ENCODE measurements at regions not wholly inside any gene's neighbourhood (a gene's known extent, or its start where the extent isn't known, plus 50 kb on each side); places are given as distances from the start of the nearest gene placed in this dataset.

- TF ChIP-seq CTCF (IDR thresholded peaks at IDR 0.05) = no peak
- no peak for TF ChIP-seq POLR2A (IDR thresholded peaks at IDR 0.05)
Measured at GRCh38 chr5:3811116-3811515, 215.5 kb downstream of the IRX1 start.
